Fibroblast of peridontal ligament (primary cell): ENCODE measurements at regions not wholly inside any gene's neighbourhood (a gene's known extent, or its start where the extent isn't known, plus 50 kb on each side); places are given as distances from the start of the nearest gene placed in this dataset.
"Not testable (repeated sequence)": the region's sequence is repeated elsewhere in the genome, so short reads cannot be mapped to it uniquely, and the experiment has no call there.

Experiments
- DNase-seq: peaks from one replicate; pipeline ENCODE4 v3.0.0-alpha.2; 2010; ENCODE audit errors: extremely low read depth

GRCh38 chr12:9309749-9310148 lies 101.6 kb upstream of the PZP start:
- not testable (repeated sequence) for DNase-seq

GRCh38 chr12:9308745-9309144 lies 100.5 kb upstream of the PZP start:
- not testable (repeated sequence) for DNase-seq

- DNase-seq: not testable (repeated sequence)
Observed at GRCh38 chr12:9308163-9308562, 100.0 kb upstream of the PZP start.

GRCh38 chr12:9307255-9307654 lies 99.1 kb upstream of the PZP start:
- DNase-seq: not testable (repeated sequence)

GRCh38 chr12:9306004-9306403 lies 97.8 kb upstream of the PZP start:
- not testable (repeated sequence) for DNase-seq

GRCh38 chr12:9304540-9304939 lies 96.3 kb upstream of the PZP start:
- not testable (repeated sequence) for DNase-seq

GRCh38 chr12:9295872-9296271 lies 87.7 kb upstream of the PZP start:
- DNase-seq: not testable (repeated sequence)

- DNase-seq: not testable (repeated sequence)
Observed at GRCh38 chr12:9294072-9294620, 86.0 kb upstream of the PZP start.

GRCh38 chr12:9293391-9293790 lies 85.2 kb upstream of the PZP start:
- DNase-seq: not testable (repeated sequence)

GRCh38 chr12:9289984-9290383 lies 81.8 kb upstream of the PZP start:
- not testable (repeated sequence) for DNase-seq

GRCh38 chr12:9284724-9285123 lies 76.5 kb upstream of the PZP start:
- DNase-seq: not testable (repeated sequence)

GRCh38 chr12:9284197-9284596 lies 76.0 kb upstream of the PZP start:
- DNase-seq: peak; percentile 3

GRCh38 chr12:9283346-9284095 lies 75.3 kb upstream of the PZP start:
- DNase-seq: peak; percentile 74

GRCh38 chr12:9276990-9277389 lies 68.8 kb upstream of the PZP start:
- DNase-seq: no peak

GRCh38 chr12:9273276-9273675 lies 65.1 kb upstream of the PZP start:
- DNase-seq: peak; percentile 57

GRCh38 chr12:9271875-9272274 lies 63.7 kb upstream of the PZP start:
- DNase-seq: no peak

GRCh38 chr12:9264546-9264945 lies 56.4 kb upstream of the PZP start:
- DNase-seq: no peak

- no peak for DNase-seq
Observed at GRCh38 chr12:9260931-9261330, 52.7 kb upstream of the PZP start.

- DNase-seq: no peak
Observed at GRCh38 chr12:9258676-9259075, 50.5 kb upstream of the PZP start.
